AG08396 (cell line): ENCODE measurements at regions not wholly inside any gene's neighbourhood (a gene's known extent, or its start where the extent isn't known, plus 50 kb on each side); places are given as distances from the start of the nearest gene placed in this dataset.
"Not testable (repeated sequence)": the region's sequence is repeated elsewhere in the genome, so short reads cannot be mapped to it uniquely, and the experiment has no call there.

Experiments
- DNase-seq: peaks from one replicate; pipeline ENCODE4 v3.0.0; 2012; ENCODE audit warnings: low spot score, mixed read lengths

- DNase-seq = no peak
Observed at GRCh38 chr17:20733923-20734322, 154.4 kb downstream of the CDRT15L2 start.

GRCh38 chr17:20735796-20736195, 156.3 kb downstream of the CDRT15L2 start:
- DNase-seq = no peak

GRCh38 chr17:20737636-20738035, 158.1 kb downstream of the CDRT15L2 start:
- not testable (repeated sequence) for DNase-seq

GRCh38 chr17:20771104-20771503, 191.6 kb downstream of the CDRT15L2 start:
- no peak for DNase-seq

GRCh38 chr17:20774472-20775135, 195.1 kb downstream of the CDRT15L2 start:
- no peak for DNase-seq

- DNase-seq = no peak
Observed at GRCh38 chr17:20775331-20775730, 195.8 kb downstream of the CDRT15L2 start.

- DNase-seq = no peak
Observed at GRCh38 chr17:20779521-20779920, 200.0 kb downstream of the CDRT15L2 start.

GRCh38 chr17:20781260-20781659, 201.7 kb downstream of the CDRT15L2 start:
- no peak for DNase-seq

GRCh38 chr17:20781869-20782268, 202.3 kb downstream of the CDRT15L2 start:
- DNase-seq = not testable (repeated sequence)

- no peak for DNase-seq
Observed at GRCh38 chr17:20783091-20783490, 203.6 kb downstream of the CDRT15L2 start.

GRCh38 chr17:20784100-20784665, 204.7 kb downstream of the CDRT15L2 start:
- DNase-seq = no peak

- DNase-seq = no peak
Observed at GRCh38 chr17:20787281-20787680, 207.8 kb downstream of the CDRT15L2 start.

- DNase-seq = no peak
Observed at GRCh38 chr17:20791626-20792025, 212.1 kb downstream of the CDRT15L2 start.

GRCh38 chr17:20794532-20794931, 215.0 kb downstream of the CDRT15L2 start:
- DNase-seq = not testable (repeated sequence)

GRCh38 chr17:20797292-20797691, 217.8 kb downstream of the CDRT15L2 start:
- no peak for DNase-seq

GRCh38 chr17:20800146-20800545, 220.6 kb downstream of the CDRT15L2 start:
- DNase-seq = no peak

- DNase-seq = no peak
Observed at GRCh38 chr17:20805751-20806150, 226.2 kb downstream of the CDRT15L2 start.

GRCh38 chr17:20807566-20807965, 228.0 kb downstream of the CDRT15L2 start:
- not testable (repeated sequence) for DNase-seq

GRCh38 chr17:20815410-20815809, 227.4 kb downstream of the USP22 start:
- DNase-seq = not testable (repeated sequence)

GRCh38 chr17:20823905-20824304, 218.9 kb downstream of the USP22 start:
- no peak for DNase-seq

- DNase-seq = no peak
Observed at GRCh38 chr17:20825539-20825938, 217.3 kb downstream of the USP22 start.

GRCh38 chr17:20840453-20840852, 202.4 kb downstream of the USP22 start:
- not testable (repeated sequence) for DNase-seq

- not testable (repeated sequence) for DNase-seq
Observed at GRCh38 chr17:20840987-20841865, 201.6 kb downstream of the USP22 start.
